ENCODE measurements at regions not wholly inside any gene's neighbourhood (a gene's known extent, or its start where the extent isn't known, plus 50 kb on each side); places are given as distances from the start of the nearest gene placed in this dataset.
A peak's percentile ranks its signal among the peaks of the same experiment; 100 is the strongest.

- TF ChIP-seq CREB1 (IDR thresholded peaks at IDR 0.05; ENCODE audit: low read depth) (peak; percentile 27; the same call in 1 of the 2 replicates), EP300 (IDR thresholded peaks at IDR 0.05; ENCODE audit: borderline replicate concordance) (no peak), EGR1 (IDR thresholded peaks at IDR 0.05) (peak; percentile 14; the same call in 1 of the 2 replicates), ZBTB7A (IDR thresholded peaks at IDR 0.05; ENCODE audit: low read depth) (no peak), TEAD4 (IDR thresholded peaks at IDR 0.05) (peak; percentile 31; the same call in 1 of the 2 replicates), CEBPB (IDR thresholded peaks at IDR 0.05) (no peak), TAF1 (IDR thresholded peaks at IDR 0.05; ENCODE audit: low read depth) (no peak; the same call in 1 of the 2 replicates), USF1 (IDR thresholded peaks at IDR 0.05) (no peak), NFIC (IDR thresholded peaks at IDR 0.05) (peak; percentile 22; the same call in 1 of the 2 replicates), MAX (IDR thresholded peaks at IDR 0.05) (no peak), RAD21 (IDR thresholded peaks at IDR 0.05; ENCODE audit: low read depth) (0 out of 2 replicates have a peak, but pooled peaks have one; percentile 10), TCF12 (IDR thresholded peaks at IDR 0.05; ENCODE audit: low read depth) (peak; percentile 33; the same call in 1 of the 2 replicates)
These were observed 97.1 kb upstream of the SERTAD2 start for GRCh38 chr2:64750817-64751285.

GRCh38 chr2:64751286-64752260 is 97.9 kb upstream of the SERTAD2 start:
- TF ChIP-seq TCF12 (IDR thresholded peaks at IDR 0.05; ENCODE audit: low read depth) (peak; percentile 58; the same call in 1 of the 2 replicates), ZBTB7A (IDR thresholded peaks at IDR 0.05; ENCODE audit: low read depth) (peak; percentile 74), NFIC (IDR thresholded peaks at IDR 0.05) (peak; percentile 90), TEAD4 (IDR thresholded peaks at IDR 0.05) (peak; percentile 47), RAD21 (IDR thresholded peaks at IDR 0.05; ENCODE audit: low read depth) (peak; percentile 16; the same call in 1 of the 2 replicates), CREB1 (IDR thresholded peaks at IDR 0.05; ENCODE audit: low read depth) (no peak), REST (IDR thresholded peaks at IDR 0.05; ENCODE audit: low read depth) (no peak), CEBPB (IDR thresholded peaks at IDR 0.05) (no peak), USF1 (IDR thresholded peaks at IDR 0.05) (no peak), YY1 (IDR thresholded peaks at IDR 0.05; ENCODE audit: low read depth) (0 out of 2 replicates have a peak, but pooled peaks have one; percentile 8), TAF1 (IDR thresholded peaks at IDR 0.05; ENCODE audit: low read depth) (peak; percentile 56), MAX (IDR thresholded peaks at IDR 0.05) (peak; percentile 54), EGR1 (IDR thresholded peaks at IDR 0.05) (peak; percentile 16; the same call in 1 of the 2 replicates), EP300 (IDR thresholded peaks at IDR 0.05; ENCODE audit: borderline replicate concordance) (peak; percentile 77), FOXM1 (IDR thresholded peaks at IDR 0.05; ENCODE audit: borderline replicate concordance, low read depth) (no peak)

- TF ChIP-seq TCF12 (IDR thresholded peaks at IDR 0.05; ENCODE audit: low read depth) (no peak), TEAD4 (IDR thresholded peaks at IDR 0.05) (no peak), YY1 (IDR thresholded peaks at IDR 0.05; ENCODE audit: low read depth) (no peak), CREB1 (IDR thresholded peaks at IDR 0.05; ENCODE audit: low read depth) (no peak), TAF1 (IDR thresholded peaks at IDR 0.05; ENCODE audit: low read depth) (no peak), RAD21 (IDR thresholded peaks at IDR 0.05; ENCODE audit: low read depth) (no peak), NFIC (IDR thresholded peaks at IDR 0.05) (no peak), EGR1 (IDR thresholded peaks at IDR 0.05) (no peak), FOXM1 (IDR thresholded peaks at IDR 0.05; ENCODE audit: borderline replicate concordance, low read depth) (no peak), MAX (IDR thresholded peaks at IDR 0.05) (no peak), ZBTB7A (IDR thresholded peaks at IDR 0.05; ENCODE audit: low read depth) (no peak), CEBPB (IDR thresholded peaks at IDR 0.05) (no peak), REST (IDR thresholded peaks at IDR 0.05; ENCODE audit: low read depth) (no peak), EP300 (IDR thresholded peaks at IDR 0.05; ENCODE audit: borderline replicate concordance) (no peak), USF1 (IDR thresholded peaks at IDR 0.05) (no peak)
These were observed 99.7 kb upstream of the SERTAD2 start for GRCh38 chr2:64753399-64753798.

- TF ChIP-seq EGR1 (IDR thresholded peaks at IDR 0.05) (no peak), REST (IDR thresholded peaks at IDR 0.05; ENCODE audit: low read depth) (no peak), RAD21 (IDR thresholded peaks at IDR 0.05; ENCODE audit: low read depth) (no peak), FOXM1 (IDR thresholded peaks at IDR 0.05; ENCODE audit: borderline replicate concordance, low read depth) (no peak), EP300 (IDR thresholded peaks at IDR 0.05; ENCODE audit: borderline replicate concordance) (no peak), USF1 (IDR thresholded peaks at IDR 0.05) (no peak), TEAD4 (IDR thresholded peaks at IDR 0.05) (no peak), NFIC (IDR thresholded peaks at IDR 0.05) (no peak), YY1 (IDR thresholded peaks at IDR 0.05; ENCODE audit: low read depth) (no peak), TAF1 (IDR thresholded peaks at IDR 0.05; ENCODE audit: low read depth) (no peak), CEBPB (IDR thresholded peaks at IDR 0.05) (no peak), ZBTB7A (IDR thresholded peaks at IDR 0.05; ENCODE audit: low read depth) (no peak), CREB1 (IDR thresholded peaks at IDR 0.05; ENCODE audit: low read depth) (no peak), TCF12 (IDR thresholded peaks at IDR 0.05; ENCODE audit: low read depth) (no peak), MAX (IDR thresholded peaks at IDR 0.05) (no peak)
These were observed 100.9 kb upstream of the SERTAD2 start for GRCh38 chr2:64754570-64754969.

All from Ishikawa (cell line).